Motor neuron (in vitro differentiated cells): ENCODE measurements at regions not wholly inside any gene's neighbourhood (a gene's known extent, or its start where the extent isn't known, plus 50 kb on each side); places are given as distances from the start of the nearest gene placed in this dataset.

Experiments used
- ATAC-seq, 8 experiments: fragments of 200-7000 bp; cut with Tn5 transposase; replicated peaks in 6 of 8; 2 replicates each; pipeline ENCODE4 v1.8.0; 2021; ENCODE audit warnings: mild to moderate bottlenecking in 8 of 8, moderate library complexity in 8 of 8
- H3K27ac ChIP-seq, 2 donors: fragments of 250-450 bp; sonication (Bioruptor Pico); 2 replicates each; pipeline ENCODE4 v1.9.0; 2021; ENCODE audit warnings: antibody characterized with exemption in 2 of 2, mild to moderate bottlenecking in 2 of 2, moderate library complexity in 1 of 2
- H3K4me1 ChIP-seq, 2 donors: fragments of 250-450 bp; sonication (Bioruptor Pico); replicated peaks in 1 of 2; 2 replicates each; pipeline ENCODE4 v1.6.1; 2021; ENCODE audit warnings: antibody characterized with exemption in 2 of 2, mild to moderate bottlenecking in 2 of 2, moderate library complexity in 1 of 2
- H3K4me3 ChIP-seq, 5 donors: fragments of 250-450 bp; sonication (Bioruptor Pico); 2 replicates each; pipeline ENCODE4 v1.9.0; 2021; ENCODE audit warnings: antibody characterized with exemption in 5 of 5, mild to moderate bottlenecking in 5 of 5, moderate library complexity in 4 of 5
- WGBS, 10 experiments: fragments of 450-650 bp; shearing (Covaris generic); methylation state at CpG; one replicate each; pipeline ENCODE4 v1.0.0; 2022; 5-methylcytosine and 5-hydroxymethylcytosine counted together
- in situ Hi-C, 9 experiments: fragments of 400-800 bp; cut with MboI; loops; one replicate each; pipeline ENCODE4 v1.15.0; 2021; ENCODE audit warnings: low sequenced_read_pairs in 9 of 9, low pct_unique_long_range_greater_than_20kb in 2 of 9; ENCODE audit not compliant: unreplicated experiment in 9 of 9

- no peak overlapping the region for H3K27ac ChIP-seq
- no peak overlapping the region for H3K4me3 ChIP-seq
- 90 to 93% methylated on average over 2 to 3 of the region's 17 CpGs; no CpG with 5 or more reads in 8 of the 10 experiments for WGBS, 10 experiments
- peaks cover 6% of the 10 kb centered on the region in 2 donors for H3K4me1 ChIP-seq
- in situ Hi-C loops: no loop called here
- no peak for ATAC-seq
Observed at GRCh38 chr2:128499367-128500137, 180.9 kb upstream of the HS6ST1 start.

- no peak for ATAC-seq
- Histone ChIP-seq H3K4me3 (no peak overlapping the region), H3K27ac (no peak overlapping the region), H3K4me1 (peaks cover 1 to 4% of the 10 kb centered on the region in 2 donors)
- in situ Hi-C loops: no loop called here
- WGBS, 10 experiments: 20 to 92% methylated on average over 1 to 2 of the region's 10 CpGs; no CpG with 5 or more reads in 8 of the 10 experiments
Observed at GRCh38 chr2:128500138-128500800, 181.6 kb upstream of the HS6ST1 start.

- no peak for ATAC-seq
- in situ Hi-C loops: no loop called here
- WGBS, 10 experiments: 45 to 100% (median 80%) methylated on average over 1 to 4 of the region's 12 CpGs; no CpG with 5 or more reads in 3 of the 10 experiments
- H3K27ac ChIP-seq: no peak overlapping the region
- no peak overlapping the region for H3K4me3 ChIP-seq
- peaks cover 10 to 13% of the 10 kb centered on the region in 2 donors for H3K4me1 ChIP-seq
Observed at GRCh38 chr2:128501006-128501690, 182.5 kb upstream of the HS6ST1 start.

- 60 to 100% (median 93%) methylated on average over 1 to 2 of the region's 4 CpGs; no CpG with 5 or more reads in 4 of the 10 experiments for WGBS, 10 experiments
Observed at GRCh38 chr2:128501700-128502099, 183.0 kb upstream of the HS6ST1 start.

GRCh38 chr2:128502200-128502599, 183.5 kb upstream of the HS6ST1 start:
- ATAC-seq: no peak
- 40 to 100% (median 84%) methylated on average over 1 to 6 of the region's 8 CpGs; no CpG with 5 or more reads in 1 of the 10 experiments for WGBS, 10 experiments
- peaks cover 13 to 16% of the 10 kb centered on the region in 2 donors for H3K4me1 ChIP-seq
- H3K27ac ChIP-seq: no peak overlapping the region
- in situ Hi-C loops: no loop called here
- H3K4me3 ChIP-seq: no peak overlapping the region

More at GRCh38 chr2:128501700-128502099, 183.0 kb upstream of the HS6ST1 start:
- no peak overlapping the region for H3K27ac ChIP-seq
- no peak for ATAC-seq
- peaks cover 13 to 16% of the 10 kb centered on the region in 2 donors for H3K4me1 ChIP-seq
- in situ Hi-C loops: no loop called here
- H3K4me3 ChIP-seq: no peak overlapping the region

GRCh38 chr2:128502638-128503246, 184.1 kb upstream of the HS6ST1 start:
- 28 to 100% (median 90%) methylated on average over 1 to 6 of the region's 12 CpGs; no CpG with 5 or more reads in 4 of the 10 experiments for WGBS, 10 experiments
- Histone ChIP-seq H3K27ac (no peak overlapping the region), H3K4me3 (no peak overlapping the region), H3K4me1 (peaks cover 13 to 16% of the 10 kb centered on the region in 2 donors)
- ATAC-seq: no peak
- in situ Hi-C loops: no loop called here

- in situ Hi-C loops: no loop called here
- ATAC-seq: no peak
- WGBS, 10 experiments: 40 to 100% (median 90%) methylated on average over 1 to 10 of the region's 19 CpGs; no CpG with 5 or more reads in 1 of the 10 experiments
- H3K4me3 ChIP-seq: no peak overlapping the region
- no peak overlapping the region for H3K27ac ChIP-seq
- peaks cover 13 to 16% of the 10 kb centered on the region in 2 donors for H3K4me1 ChIP-seq
Observed at GRCh38 chr2:128503399-128504245, 185.0 kb upstream of the HS6ST1 start.

GRCh38 chr2:128504246-128505149, 185.8 kb upstream of the HS6ST1 start:
- Histone ChIP-seq H3K4me1 (peaks cover 13 to 16% of the 10 kb centered on the region in 2 donors), H3K4me3 (no peak overlapping the region), H3K27ac (no peak overlapping the region)
- 65 to 100% (median 100%) methylated on average over 1 to 2 of the region's 11 CpGs; no CpG with 5 or more reads in 5 of the 10 experiments for WGBS, 10 experiments
- ATAC-seq: no peak
- in situ Hi-C loops: no loop called here

- WGBS, 10 experiments: 50 to 75% (median 60%) methylated on average over 1 of the region's 6 CpGs; no CpG with 5 or more reads in 7 of the 10 experiments
Observed at GRCh38 chr2:128505150-128505490, 186.5 kb upstream of the HS6ST1 start.

GRCh38 chr2:128505575-128506526, 187.2 kb upstream of the HS6ST1 start:
- Histone ChIP-seq H3K4me1 (peaks cover 13 to 16% of the 10 kb centered on the region in 2 donors), H3K4me3 (no peak overlapping the region), H3K27ac (peak overlapping the region; percentile 33 to 35)
- in situ Hi-C loops: no loop called here
- peak in 5 of 8 experiments; percentile 71 to 91 (median 86) for ATAC-seq
- WGBS, 10 experiments: 60 to 100% (median 76%) methylated on average over 1 to 3 of the region's 4 CpGs

More at GRCh38 chr2:128505150-128505490, 186.5 kb upstream of the HS6ST1 start:
- Histone ChIP-seq H3K4me3 (no peak overlapping the region), H3K4me1 (peaks cover 13 to 16% of the 10 kb centered on the region in 2 donors), H3K27ac (peak overlapping the region in 1 of 2 donors; percentile 33)
- in situ Hi-C loops: no loop called here
- peak in 3 of 8 experiments; percentile 10 to 29 (median 11) for ATAC-seq
